Brain microvascular endothelial cell (primary cell): ENCODE measurements at regions not wholly inside any gene's neighbourhood (a gene's known extent, or its start where the extent isn't known, plus 50 kb on each side); places are given as distances from the start of the nearest gene placed in this dataset.

ENCODE experiments used
- DNase-seq: peaks from one replicate; pipeline ENCODE4 v3.0.0-alpha.2; 2020
- H3K27ac ChIP-seq: fragments of 250-450 bp; sonication (Bioruptor Pico); 2 replicates; pipeline ENCODE4 v1.5.1; 2020; ENCODE audit warnings: mild to moderate bottlenecking, moderate library complexity
- H3K27me3 ChIP-seq: fragments of 250-450 bp; sonication (Bioruptor Pico); replicated peaks from 2 replicates; pipeline ENCODE4 v1.5.1; 2020; ENCODE audit warnings: mild to moderate bottlenecking
- H3K36me3 ChIP-seq: fragments of 250-450 bp; sonication (Bioruptor Pico); replicated peaks from 2 replicates; pipeline ENCODE4 v1.5.1; 2020; ENCODE audit warnings: mild to moderate bottlenecking
- H3K4me3 ChIP-seq: 2 replicates; pipeline ENCODE4 v1.5.1; 2011; ENCODE audit warnings: low read depth, mild to moderate bottlenecking, control low read depth, low read length, moderate library complexity
- CTCF ChIP-seq: IDR thresholded peaks from 2 replicates; pipeline ENCODE4 v1.5.1; 2011; ENCODE audit warnings: low read depth, mild to moderate bottlenecking, moderate library complexity, low read length, control low read depth, inconsistent platforms; ENCODE audit errors: missing control alignments
- in situ Hi-C: cut with HindIII; loops from 2 replicates; pipeline ENCODE4 v1.10.0; 2017; ENCODE audit warnings: low sequenced_read_pairs, low pct_ligation_motif_present

GRCh38 chr15:70165716-70166284 is 68.1 kb upstream of the TLE3 start:
- Histone ChIP-seq H3K27ac (no peak overlapping the region), H3K27me3 (no peaks in the 10 kb centered on the region), H3K4me3 (no peak overlapping the region), H3K36me3 (no peaks in the 10 kb centered on the region)
- in situ Hi-C loops: no loop called here
- no peak for TF ChIP-seq CTCF
- no peak for DNase-seq

- in situ Hi-C loops: no loop called here
- TF ChIP-seq CTCF: no peak
- Histone ChIP-seq H3K27me3 (no peaks in the 10 kb centered on the region), H3K27ac (no peak overlapping the region), H3K4me3 (no peak overlapping the region), H3K36me3 (no peaks in the 10 kb centered on the region)
- DNase-seq: no peak
Observed at GRCh38 chr15:70164910-70165715, 67.4 kb upstream of the TLE3 start.

GRCh38 chr15:70164156-70164900 is 66.6 kb upstream of the TLE3 start:
- no peaks in the 10 kb centered on the region for H3K36me3 ChIP-seq
- H3K4me3 ChIP-seq: no peak overlapping the region
- in situ Hi-C loops: no loop called here
- no peaks in the 10 kb centered on the region for H3K27me3 ChIP-seq
- DNase-seq: no peak
- no peak for TF ChIP-seq CTCF
- H3K27ac ChIP-seq: no peak overlapping the region

GRCh38 chr15:70160803-70161565 is 63.3 kb upstream of the TLE3 start:
- Histone ChIP-seq H3K4me3 (no peak overlapping the region), H3K36me3 (no peaks in the 10 kb centered on the region), H3K27ac (no peak overlapping the region), H3K27me3 (no peaks in the 10 kb centered on the region)
- DNase-seq: no peak
- no peak for TF ChIP-seq CTCF
- in situ Hi-C loops: no loop called here

- in situ Hi-C loops: no loop called here
Observed at GRCh38 chr15:70160267-70160666, 62.5 kb upstream of the TLE3 start.

More at GRCh38 chr15:70160267-70160666, 62.5 kb upstream of the TLE3 start:
- no peak for DNase-seq
- Histone ChIP-seq H3K36me3 (no peaks in the 10 kb centered on the region), H3K27me3 (no peaks in the 10 kb centered on the region), H3K4me3 (no peak overlapping the region), H3K27ac (no peak overlapping the region)
- no peak for TF ChIP-seq CTCF
